HG02759 (cell line): ENCODE measurements at regions not wholly inside any gene's neighbourhood (a gene's known extent, or its start where the extent isn't known, plus 50 kb on each side); places are given as distances from the start of the nearest gene placed in this dataset.

Experiments
- ATAC-seq: cut with Tn5 transposase; IDR thresholded peaks from one replicate; pipeline ENCODE4 v1.9.1; 2021; ENCODE audit warnings: mild to moderate bottlenecking, moderate library complexity; ENCODE audit not compliant: unreplicated experiment

DNA sequence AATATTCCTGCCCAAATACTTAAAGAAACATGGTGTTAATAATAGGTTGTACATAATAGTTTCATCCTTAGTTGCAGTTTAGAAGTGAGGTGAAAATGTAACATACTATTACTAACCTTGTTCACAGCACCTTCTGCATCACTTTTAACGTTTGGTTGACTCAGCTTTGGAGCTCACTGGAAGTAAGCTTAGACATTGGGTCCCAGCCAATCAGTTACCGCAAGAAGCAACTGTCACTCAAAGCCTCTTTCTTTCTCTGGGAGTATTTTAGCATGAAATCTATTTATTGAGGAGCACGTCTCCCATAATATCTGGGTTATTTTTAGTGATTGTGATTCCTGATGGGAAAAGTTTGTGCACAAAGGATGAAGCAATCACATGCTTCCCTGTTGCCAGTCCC lies 472.6 kb downstream of the SNAPC1 start:
- no peak for ATAC-seq

- ATAC-seq = no peak
Observed at GRCh38 chr14:62244221-62244620, 482.0 kb downstream of the SNAPC1 start.

DNA sequence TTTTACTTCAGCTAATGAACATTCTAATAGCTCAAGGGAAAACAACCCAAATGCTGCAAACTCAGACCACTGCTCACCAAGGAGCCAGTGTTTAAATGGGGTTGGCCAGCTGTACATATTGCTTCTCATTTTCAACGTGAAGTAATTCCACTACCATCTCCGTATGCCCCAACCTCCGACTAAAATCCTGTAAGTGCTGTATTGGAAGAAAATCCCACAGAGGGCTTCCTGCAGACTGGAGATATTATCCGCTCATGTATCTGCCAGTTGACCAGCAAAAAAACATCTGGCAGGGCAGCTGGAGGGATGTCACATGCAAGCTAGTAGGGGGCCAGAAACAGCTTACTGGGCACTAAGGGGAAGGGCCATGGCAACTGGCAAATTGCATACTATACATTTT lies 485.0 kb downstream of the SNAPC1 start:
- no peak for ATAC-seq

DNA sequence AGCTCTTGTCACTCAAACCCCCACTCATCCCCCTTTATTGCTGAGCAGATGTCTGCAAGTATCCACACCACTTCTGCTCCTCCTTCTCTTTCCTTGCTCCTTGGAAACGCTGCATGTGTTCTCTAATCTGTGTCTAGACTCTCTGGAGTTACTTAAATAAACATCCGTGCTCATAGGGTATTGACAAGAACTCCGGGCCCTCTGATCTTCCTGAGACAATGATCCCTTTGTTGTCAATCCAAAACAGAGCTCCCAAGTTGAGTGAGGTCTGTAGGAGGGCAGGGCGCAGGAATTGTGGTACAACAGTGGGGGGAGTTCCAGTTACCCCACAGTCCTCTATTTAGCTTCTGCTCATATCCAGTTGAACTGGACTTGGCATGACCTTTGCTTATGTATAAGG lies 489.0 kb downstream of the SNAPC1 start:
- ATAC-seq = no peak

DNA sequence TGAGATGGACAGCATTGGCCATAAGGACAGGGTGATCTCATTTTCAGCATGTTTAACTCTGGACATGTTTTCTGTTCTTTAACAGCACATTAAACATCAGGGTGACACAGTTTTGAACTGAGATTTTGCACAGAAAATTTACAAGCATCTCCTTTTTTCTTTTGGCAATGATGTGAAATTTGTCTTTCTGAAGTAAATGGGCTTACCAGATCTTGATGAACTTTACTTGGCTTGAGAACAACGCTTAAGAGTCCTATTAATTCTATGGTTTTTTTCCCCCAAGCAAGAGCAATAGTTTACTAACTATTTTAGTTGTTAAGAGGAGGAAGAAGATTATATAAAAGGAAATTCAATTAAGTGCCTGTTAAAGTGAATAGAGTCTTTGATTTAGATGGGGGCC lies 491.0 kb downstream of the SNAPC1 start:
- no peak for ATAC-seq

DNA sequence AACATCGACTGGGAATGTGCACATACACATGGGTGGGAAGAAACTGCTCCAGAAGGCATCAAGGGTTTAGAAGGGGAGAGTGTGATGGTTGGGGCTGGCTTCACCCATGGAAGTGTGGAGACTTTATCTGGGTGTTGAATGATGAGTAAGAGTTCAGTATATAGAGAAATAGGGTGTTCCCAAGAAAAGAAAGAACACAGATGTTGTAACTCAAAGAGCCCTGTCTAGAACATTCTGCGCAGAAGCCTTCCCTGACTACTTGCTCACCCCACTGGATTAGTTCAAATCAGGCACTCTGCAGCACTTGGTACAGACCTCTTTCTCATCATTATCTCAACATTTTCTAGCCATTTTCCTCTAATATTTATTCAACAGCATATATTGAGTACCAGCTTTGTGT lies 491.7 kb downstream of the SNAPC1 start:
- no peak for ATAC-seq

- ATAC-seq = no peak
Observed at GRCh38 chr14:62269204-62269603, 507.0 kb downstream of the SNAPC1 start.

DNA sequence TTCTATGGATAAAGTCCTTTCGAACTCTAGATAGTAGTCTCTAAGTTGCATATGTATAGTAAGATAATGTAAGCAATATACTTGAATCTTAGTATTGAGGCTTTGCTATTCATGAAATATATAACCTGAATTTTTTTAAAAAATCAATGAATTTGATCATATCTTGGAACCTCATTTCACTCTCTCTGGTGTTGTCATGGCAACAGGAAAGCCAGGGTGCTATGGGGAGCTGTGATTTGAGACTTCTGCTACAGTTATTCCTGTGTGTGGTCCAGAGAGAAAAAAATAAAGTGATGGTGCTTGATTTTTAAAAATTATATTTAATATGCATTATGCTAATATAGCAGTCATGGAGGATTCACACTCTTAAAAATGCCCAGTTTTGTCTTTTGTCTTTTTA lies 508.0 kb downstream of the SNAPC1 start:
- ATAC-seq = no peak

DNA sequence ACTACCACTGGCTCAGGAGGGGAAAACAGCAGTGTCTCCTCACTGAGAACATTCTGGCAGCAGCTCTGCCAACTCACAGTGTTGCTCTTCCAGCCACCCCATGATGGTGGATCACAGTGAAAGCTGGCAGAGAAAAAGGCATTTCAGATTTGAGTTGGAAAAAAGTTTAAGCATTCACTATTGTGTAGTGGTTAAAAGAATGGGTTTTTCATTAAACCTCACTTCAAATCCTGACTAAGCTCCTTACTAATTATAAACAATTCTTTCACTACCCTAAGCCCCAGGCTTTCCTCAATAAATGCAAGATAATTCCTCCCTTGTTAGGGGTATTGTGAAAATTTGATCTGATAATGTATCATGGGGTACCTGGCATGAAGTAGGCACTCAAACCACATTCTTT lies 518.1 kb downstream of the SNAPC1 start:
- no peak for ATAC-seq

DNA sequence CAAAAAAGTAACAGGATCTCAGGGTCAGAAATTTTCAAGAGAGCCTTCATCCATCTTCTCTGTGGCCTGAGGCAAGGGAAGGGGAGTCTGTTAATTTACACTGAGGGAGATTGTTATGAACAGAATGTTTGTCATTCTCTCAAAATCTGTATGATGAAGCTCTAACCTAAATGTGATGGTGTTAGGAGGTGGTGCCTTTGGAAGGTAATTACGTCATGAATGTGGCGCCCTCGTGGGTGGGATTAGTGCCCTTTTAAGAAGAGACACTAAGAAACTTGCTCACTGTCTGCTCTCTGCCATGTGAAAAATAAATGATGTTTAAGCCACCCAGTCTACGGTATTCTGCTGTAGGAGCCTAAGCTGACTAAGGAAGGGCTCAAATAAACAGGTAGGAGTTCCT lies 521.6 kb downstream of the SNAPC1 start:
- ATAC-seq = no peak

DNA sequence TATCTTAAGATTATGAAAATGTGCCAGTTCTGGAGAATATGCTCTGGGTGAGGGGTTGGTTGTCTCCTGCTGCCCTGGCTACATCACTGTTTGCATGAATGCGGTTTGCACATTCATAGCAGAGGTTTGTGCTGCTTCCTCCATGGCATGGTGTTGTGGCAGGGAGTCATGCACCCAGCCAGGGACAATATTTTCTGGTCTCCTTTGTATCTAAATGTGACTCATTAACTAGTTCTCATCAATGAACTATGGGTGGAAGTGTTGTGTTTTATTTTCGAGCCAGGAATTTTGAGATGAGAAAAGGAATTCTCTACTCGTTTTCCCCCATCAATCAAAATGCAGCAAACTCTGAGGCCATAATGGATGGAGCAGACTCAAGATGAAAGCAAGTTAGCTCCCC lies 527.3 kb downstream of the SNAPC1 start:
- ATAC-seq = no peak

DNA sequence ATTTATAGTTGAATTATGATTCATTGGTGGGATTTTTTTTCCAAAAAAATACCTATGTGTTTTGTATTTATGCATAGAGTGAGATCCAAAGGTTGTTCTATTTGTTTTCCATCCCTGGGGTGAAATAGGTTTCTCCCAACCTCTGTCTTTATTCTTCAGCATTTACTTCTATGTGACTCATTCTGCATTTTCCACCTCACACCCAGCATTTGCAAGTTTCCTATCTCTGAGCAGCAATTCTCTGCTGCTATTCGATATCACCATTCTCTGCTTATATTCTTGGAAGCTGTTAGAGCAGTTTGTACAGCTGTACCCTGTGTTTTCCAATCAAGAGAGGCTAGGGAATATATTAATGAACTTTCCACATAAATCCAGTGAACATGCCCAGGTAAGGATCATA lies 538.9 kb downstream of the SNAPC1 start:
- no peak for ATAC-seq

DNA sequence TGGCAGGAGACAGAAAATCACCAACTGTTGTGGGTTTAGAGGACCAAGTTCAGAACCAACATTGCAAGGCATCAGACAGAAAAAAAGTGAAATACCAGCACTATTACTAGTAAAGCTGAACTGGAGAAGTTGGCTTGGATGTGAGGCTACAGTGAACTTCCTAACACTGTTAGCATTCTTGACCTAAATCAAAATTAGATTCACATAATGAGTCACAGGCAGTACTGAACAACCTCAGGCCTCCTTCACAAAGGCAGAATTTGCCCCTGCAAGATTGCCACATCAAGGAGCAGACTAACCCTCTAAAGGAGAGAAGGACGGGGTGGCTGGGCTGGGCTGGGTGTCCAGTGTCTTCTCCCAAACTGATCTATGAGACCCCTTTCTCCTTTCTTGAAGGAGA lies 539.7 kb downstream of the SNAPC1 start:
- no peak for ATAC-seq

DNA sequence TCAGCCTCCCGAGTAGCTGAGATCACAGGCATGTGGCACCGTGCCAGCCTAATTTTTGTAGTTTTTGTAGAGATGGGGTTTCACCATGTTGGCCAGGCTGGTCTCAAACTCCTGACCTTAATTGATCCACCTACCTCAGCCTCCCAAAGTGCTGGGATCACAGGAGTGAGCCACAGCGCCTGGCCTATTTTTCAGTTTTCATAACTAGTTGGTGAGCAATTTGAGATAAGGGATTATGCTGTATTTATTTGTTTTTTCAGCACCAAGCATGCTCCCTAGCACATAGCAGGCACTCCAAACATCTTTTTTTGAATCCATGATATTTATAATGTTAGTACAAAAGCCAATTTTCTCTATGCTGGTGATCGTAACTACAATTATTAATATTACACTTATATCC lies 541.2 kb downstream of the SNAPC1 start:
- ATAC-seq = no peak

DNA sequence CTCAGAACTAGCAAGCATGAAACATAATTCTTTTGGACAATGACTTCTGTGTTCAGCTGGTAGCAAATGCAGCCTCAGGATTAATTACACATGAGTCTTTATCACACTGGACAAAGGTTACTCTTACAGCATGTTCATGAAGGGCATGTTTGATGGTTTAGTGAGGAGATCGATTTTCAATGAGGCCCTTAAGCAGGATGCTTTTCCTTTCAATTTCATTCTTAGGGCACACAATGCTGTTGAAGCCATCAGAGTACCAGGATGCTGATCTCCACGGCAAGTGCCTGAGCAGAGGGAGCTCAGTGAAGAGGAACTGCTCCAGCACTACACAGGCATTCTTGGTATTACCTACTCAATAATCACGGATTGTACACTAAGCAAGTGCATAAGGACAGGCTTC lies 542.0 kb downstream of the SNAPC1 start:
- no peak for ATAC-seq

DNA sequence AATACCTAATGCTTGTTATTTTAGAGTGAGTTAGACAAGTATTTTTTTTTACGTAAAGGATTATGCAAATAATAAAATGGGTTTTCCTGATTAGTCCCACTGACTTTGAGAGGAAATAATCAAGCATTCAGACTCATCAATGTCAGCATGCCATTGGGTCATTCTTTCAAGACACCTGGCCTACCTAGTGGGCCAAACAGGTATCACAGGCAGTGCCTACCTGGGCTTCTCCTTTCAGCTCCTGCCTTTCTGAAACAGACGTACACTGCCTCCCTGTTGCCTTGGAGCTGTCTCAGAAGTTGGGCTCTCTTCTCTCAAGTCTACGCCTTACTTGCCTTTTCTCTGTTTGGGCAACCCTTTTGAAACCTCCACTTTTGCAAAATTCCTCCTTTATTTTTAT lies 545.6 kb downstream of the SNAPC1 start:
- ATAC-seq = no peak

GRCh38 chr14:62308316-62308715 lies 546.1 kb downstream of the SNAPC1 start:
- ATAC-seq = no peak

DNA sequence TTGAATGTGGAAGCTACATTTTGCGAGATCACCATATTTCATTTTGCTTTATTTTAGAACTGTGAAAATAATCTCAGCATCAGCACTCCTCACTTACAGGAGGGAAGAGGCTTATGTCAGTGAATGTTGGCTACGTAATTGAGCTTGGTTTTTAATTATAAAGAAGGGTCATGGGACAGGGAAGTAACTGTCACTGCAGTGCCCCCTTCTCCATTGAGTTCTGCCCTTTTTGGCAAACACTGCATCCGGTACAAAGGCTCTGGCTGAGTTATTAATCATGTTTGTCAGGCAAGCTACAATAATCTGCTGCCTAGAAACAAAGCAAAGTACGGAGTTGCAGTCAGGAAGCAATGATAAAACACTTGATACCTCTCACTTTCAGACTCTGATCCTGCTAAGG lies 546.7 kb downstream of the SNAPC1 start:
- ATAC-seq = no peak

DNA sequence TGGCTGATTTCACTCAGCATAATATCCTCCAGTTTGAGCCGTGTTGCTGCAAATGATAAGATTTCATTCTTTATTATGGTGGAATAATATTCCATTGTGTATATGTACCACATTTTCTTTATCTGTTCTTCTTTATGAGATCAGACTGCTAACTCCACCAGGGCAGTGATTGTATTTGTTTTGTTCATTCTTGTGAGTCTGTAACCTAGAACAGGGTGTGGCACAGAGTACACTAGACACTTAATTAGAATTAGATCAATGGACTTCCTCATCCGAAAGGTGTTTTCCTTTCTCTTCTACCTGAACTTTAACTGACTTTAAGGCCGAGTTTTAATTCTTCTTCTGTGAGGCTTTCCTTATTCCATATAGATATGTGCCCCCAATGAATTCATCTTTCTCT lies 551.0 kb downstream of the SNAPC1 start:
- no peak for ATAC-seq

DNA sequence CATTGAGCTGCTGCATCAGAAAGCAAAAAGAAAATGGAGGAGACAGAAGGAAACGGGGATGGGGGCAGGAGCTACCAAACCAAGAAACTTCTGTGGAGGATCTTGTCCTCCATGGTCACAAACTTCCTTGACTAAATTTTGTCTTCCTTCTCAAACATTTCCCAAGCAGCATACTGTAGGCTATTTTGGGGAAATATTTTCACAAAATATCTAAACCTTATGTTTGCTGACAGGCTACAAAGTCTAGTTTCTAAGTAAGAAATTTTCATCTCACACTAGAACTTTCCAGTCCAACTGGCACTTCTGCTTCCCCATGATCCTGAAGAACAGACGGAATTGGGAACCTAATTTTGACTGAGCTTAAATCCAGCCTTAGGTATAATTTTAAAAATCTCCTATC lies 552.0 kb downstream of the SNAPC1 start:
- ATAC-seq = no peak

- no peak for ATAC-seq
Observed at GRCh38 chr14:62314871-62315270, 552.7 kb downstream of the SNAPC1 start.

GRCh38 chr14:62315631-62316030 lies 553.4 kb downstream of the SNAPC1 start:
- ATAC-seq = no peak

GRCh38 chr14:62322216-62322615 lies 560.0 kb downstream of the SNAPC1 start:
- ATAC-seq = no peak

DNA sequence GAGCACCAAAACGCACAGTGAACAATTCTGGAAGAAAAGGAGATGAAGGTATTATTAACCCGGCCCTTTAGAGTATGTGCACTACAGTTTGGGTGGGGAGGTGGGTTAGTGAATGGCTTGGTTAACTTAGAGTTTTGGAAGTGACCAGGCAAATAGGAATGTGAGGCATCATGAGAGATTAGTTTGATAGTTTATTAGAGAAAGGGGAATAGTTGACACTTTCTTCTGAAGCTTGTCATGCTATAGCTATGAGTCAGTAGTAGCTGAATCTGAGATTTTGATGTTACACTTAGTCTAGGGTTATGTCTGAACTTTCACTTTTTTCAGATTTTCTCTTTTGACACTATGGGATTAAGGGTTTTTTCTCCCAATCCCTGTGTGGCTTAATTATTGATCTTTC lies 567.2 kb downstream of the SNAPC1 start:
- ATAC-seq = no peak
